Brain pericyte (primary cell): ENCODE measurements at regions not wholly inside any gene's neighbourhood (a gene's known extent, or its start where the extent isn't known, plus 50 kb on each side); places are given as distances from the start of the nearest gene placed in this dataset.

Experiments used
- DNase-seq: peaks from one replicate; pipeline ENCODE4 v3.0.0-alpha.2; 2012; ENCODE audit warnings: low read depth, low spot score

DNA sequence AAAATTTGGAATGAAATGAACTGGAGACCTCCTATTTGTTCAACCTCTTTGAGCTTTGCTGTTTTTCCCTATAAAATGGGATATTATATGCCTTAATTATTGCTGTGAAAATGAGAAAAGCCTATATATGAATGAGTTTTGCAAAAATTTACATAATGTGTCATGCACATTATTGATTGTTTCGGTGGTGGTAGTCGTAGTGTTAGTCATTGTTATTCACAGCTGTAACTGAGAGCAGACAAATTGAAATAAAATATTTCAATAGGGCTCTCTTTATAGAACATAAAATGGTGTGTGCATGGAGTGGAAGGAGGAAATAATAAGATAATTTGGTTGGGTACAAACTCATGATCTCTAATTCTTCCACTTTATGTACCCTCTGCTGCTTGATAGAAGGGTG lies 153.7 kb upstream of the GADL1 start:
- DNase-seq = no peak

DNA sequence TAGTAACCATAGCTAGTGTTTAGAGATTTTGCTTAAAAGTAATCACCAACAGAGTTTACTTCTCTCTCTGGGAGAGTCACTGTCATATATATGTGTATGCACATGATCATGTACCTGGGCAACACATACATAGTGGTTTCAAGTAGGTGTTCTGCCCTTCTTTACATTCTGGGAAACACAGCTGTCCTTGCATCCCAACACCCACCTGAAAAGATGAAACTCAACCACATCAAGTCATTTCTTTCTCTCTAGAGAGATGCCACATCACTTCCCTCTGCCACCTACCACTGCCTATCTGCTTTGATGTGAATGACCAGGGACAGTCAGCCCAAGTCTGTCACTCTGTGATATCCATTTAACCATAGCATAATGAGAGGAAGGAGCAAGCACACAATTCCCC lies 155.8 kb upstream of the GADL1 start:
- no peak for DNase-seq

DNA sequence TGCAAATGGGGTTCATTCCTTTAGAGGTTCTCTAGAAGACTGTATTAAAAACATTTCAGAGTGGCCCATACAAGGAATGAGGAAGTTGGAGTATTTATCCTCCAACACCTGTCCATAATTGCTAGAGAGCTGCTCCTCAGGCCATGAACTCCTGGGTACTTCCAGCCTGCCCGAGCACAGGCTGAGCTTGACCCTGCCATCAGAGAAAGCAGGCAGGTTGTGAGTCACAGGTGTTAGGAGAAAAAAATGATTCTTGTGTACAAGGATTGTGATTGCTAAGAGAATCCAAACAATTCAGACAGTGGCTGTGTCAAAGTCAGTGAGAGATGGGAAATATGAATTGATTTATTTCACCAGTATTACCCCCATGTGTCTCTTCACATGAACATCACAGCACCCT lies 156.8 kb upstream of the GADL1 start:
- no peak for DNase-seq

DNA sequence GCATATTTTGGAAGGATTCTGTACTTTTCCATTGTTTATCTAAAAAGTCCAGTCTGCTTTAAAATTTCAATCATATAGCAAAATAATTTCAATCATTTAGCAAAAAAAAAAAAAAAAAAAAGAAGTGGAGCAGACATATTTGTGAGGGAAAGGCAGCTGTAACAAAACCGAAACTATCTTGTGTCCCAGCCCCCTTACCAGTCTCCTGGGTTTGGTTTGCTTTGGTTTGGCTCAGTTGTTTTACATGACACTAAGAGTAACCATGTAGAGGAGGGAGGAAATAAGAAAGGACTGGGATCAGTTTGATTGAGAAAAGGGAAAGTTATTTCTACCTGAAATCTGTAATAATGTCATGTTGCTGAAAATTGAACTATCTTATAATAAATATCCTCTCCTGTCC lies 158.8 kb upstream of the GADL1 start:
- no peak for DNase-seq

DNA sequence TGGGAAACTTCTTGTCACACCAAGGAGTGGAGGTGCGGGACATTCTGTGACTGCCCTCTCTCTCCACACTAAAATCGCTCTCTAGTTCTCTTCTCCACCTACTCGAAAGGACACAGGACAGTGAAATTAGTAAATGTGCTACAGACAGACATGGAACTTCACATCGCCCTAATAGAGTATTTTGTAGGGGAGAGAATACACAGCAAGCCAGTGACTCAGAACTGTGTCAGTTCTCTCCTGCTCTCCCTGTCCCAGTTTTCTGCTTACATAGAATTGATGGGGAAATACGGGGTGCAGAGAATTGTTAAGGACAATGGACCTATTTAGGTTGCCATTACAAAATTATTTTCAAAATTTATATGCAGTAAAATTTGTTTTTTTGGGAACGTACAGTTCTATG lies 159.6 kb upstream of the GADL1 start:
- DNase-seq = no peak

DNA sequence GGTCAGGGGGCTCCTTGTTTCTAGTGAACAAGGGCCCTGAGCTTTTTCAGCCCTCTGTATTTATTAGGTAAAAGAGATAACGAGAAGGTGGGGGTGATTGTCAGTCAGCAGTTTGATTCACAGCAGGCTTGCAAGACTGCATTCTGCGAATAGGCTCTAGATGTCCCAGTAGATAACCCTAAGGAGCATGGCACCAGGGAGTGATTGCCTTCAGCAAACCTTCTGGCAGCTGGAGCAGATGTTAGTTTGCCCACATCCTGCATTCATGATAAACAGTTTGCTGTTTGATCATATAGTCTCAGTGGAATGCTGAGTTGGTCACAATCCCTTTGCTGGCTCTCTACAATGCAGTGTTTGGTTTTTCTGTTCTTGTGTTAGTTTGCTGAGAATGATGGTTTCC lies 161.3 kb upstream of the GADL1 start:
- DNase-seq = no peak

DNA sequence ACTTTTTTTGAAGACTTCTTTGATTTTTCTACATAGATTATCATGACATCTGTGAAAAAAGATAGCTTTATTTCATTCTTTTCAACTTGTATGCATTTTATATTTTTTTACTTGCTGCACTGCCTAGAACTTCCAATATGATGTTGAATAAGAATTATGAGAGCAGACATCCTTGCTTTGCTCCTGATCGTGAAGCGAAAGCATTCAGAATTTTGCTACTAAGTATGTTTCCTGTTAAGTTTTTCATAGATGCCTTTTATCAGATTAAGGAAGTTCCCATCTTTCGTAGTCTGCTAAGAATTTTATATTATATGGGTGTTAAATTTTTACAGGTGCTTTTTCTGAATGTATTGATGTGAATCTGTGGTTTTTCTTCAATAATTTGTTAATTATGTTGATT lies 163.4 kb upstream of the GADL1 start:
- DNase-seq = no peak

DNA sequence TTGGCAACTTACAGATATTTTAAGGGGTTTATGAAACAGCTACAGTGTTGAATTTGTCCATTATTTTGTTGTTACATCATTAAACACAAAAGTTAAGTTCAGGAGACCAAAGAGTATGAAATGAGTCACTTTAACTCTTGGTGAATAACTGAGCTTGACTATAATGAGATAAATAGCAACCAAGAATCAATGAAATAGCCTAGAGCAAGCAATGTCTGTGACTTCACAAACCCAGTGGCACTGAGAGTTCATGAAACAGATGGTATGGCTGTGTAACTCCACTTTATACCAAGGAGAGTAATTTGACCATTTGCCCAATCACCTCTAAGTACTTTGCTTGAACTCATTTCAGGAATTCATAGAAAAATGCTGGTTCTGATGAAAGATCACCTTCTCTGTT lies 169.6 kb upstream of the GADL1 start:
- DNase-seq = no peak

DNA sequence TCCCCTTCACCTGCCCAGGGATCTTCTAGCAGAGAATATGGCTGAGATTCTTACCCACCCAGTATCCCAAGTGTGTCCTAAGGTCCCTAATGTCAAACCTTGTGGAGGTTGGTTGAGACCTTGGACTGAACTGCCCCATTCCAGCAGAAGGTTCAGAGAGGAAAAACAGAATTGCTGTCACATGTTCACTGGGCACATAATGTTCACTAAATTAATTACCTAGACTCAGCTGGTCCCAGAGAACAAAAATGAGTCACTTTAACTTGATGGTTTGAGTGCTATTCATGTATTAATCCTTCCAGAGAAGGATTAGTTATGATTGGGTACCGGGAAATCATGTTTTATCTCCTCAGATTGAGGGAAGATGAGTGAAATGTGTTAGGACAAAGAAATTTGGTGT lies 171.3 kb upstream of the GADL1 start:
- no peak for DNase-seq

DNA sequence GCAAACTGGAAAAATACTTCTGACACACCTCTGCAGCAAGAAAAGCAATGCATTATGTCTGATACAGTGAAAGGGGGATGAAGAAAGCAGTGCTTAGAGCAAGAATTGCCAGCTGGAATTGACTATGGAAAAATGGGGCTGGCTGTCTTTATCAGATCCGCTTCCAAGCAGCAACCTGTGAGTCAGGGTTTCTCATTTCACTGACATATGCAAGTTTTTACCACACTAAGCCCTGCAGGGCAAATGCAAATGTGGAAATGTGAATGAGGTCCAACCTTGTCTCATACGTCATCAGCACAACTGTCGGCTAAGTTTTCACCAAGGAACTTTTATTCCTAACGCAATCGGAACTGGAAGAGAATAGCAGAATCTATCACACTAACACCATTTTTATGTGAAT lies 172.5 kb upstream of the GADL1 start:
- DNase-seq = peak; percentile 63

DNA sequence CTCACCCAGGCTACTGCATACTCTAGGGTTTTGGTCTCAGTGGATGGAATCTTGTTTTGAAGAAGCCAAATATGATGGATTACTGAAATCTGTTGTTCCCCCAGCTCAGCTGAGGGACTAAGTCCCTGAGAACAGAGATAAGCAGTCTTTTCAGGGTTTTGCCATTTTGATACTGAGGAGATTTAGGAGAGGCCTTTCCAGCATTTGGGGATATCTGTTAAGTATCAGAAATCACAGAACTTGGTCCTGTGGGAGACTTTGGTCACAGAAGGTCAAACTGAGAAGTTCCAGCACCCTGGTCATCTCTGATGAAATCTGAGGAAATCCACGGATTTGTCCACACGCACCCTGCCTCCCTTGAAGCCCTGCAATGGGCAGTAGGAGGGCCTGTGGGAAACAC lies 181.0 kb upstream of the GADL1 start:
- DNase-seq = no peak

DNA sequence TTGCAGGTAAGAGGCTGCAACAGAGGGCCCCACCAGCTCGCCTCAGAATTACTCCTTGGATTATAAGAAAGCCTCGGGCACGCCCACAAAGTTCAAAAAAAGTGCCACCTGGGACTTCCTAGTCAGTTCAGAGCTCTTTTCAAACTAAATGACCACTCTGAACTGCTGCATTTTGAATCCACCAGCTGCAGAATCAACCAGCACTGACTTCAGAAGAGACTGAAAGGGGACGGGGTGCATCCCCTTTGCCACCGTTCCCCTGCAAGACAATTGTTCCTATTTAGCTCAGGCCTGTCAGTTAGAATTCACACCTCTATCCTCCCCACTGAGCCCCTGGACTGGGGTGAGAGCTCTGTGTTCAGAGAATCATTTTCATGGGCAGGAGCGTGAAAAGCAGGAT lies 181.4 kb upstream of the GADL1 start:
- no peak for DNase-seq

DNA sequence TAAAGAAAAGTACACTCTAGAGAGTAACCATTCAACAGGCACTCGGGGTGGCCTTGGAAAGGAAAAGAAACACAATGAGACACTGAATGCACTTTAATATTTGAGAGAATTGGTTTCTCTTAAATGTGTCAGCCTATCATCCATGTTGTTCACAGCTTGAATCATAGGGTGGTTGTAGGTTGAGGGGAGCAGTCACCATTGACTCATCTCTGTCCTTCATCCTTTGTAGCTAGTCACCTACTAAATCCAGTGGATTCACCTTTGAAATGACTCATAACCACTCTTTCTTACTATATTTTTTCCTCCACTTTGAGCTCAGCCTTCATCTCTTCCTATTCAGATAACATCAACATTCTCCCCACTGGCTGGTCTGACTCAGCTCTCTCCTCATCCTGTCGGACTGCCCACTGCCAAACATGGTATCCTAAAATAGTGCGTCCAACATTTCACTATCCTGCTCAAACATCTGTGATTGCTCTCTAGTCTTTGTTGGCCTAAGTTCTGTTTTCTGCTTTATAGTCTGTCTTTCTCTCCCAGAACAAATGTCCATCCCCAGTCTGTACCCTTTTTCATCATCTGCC lies 182.7 kb upstream of the GADL1 start:
- peak; percentile 25 for DNase-seq

DNA sequence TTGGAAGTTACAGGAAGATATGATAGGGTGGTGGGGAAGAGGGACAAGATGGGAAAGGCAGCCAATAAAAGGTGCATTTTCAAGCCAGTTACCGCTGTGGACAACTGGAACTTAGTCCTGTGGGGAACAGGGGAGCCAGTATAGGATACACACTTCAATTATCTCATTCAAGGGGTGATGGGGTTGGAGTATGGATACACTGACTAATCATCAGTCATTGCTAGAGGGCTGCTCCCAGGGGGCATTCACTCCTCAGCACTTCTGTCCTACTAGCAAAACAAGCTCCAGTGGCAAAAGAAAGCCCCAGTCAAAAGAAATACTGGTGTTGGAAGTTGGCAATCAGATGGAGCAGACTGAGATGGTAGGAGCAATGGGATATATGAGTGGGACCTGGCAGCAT lies 183.4 kb upstream of the GADL1 start:
- DNase-seq = no peak

DNA sequence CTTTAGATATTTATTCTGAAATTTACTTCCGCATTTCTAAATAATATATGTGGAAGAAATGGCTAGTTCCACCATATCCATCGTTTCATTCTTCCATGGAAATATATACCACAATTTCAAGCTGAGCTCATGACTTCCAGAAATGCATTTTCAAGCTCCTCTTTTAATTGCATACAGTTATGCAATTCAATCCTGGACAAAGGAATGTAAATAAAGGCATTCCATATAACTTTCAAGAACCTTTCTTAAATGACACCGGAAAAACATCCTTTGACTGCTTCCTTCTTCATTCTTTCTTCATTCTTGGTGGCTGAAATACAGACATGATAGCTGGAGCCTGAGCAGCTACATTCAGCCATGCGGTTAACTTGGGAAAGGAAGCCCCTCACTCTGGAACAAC lies 185.2 kb upstream of the GADL1 start:
- no peak for DNase-seq

DNA sequence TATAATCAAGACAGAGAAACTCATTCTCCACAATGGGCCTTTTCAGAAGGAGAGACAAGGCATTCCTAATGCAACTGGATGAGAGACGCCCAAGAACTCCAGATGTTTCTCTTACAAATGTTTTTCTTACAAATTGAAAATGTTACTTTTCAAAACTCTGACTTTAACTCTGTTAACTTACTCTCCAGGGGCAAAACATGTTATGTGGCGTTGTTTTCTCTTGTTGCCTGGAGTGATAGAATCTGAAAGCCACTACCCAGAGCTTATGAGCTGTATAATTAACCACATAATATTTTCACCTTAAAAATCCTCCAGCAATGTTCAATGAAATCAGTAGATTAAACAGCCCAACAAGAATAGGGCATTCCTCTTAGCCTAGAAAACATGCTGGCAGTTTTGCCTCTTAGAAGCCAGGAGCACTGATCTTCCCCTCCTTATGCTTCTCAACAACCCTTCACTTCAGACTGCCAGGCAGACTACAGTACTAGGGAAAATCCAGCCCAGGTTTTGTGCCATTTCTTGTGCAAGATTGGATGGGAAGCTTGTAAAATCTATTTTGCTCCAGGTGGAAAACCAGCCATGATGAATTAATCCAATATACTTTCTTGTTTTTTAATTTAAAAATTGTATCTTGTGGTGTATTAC lies 186.7 kb upstream of the GADL1 start:
- DNase-seq = no peak

DNA sequence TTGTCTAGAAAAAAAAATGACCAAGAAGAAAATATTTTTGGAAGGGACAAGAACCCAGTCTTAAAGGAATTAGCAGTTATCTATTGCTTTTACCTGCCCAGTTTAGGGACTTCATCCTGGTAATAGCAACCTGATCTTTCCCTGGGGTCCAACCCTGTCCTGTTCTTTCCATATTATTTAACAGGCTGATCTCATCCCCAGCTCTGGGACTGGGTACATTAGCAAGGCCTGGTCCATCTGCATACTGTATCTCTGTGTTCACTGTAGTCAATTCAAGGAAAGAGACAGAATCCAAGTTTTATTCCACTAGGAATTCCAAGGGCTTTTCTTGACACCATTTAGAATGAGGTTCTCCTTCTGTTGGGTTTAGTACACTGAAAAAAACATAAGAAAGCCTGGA lies 191.7 kb upstream of the GADL1 start:
- DNase-seq = no peak

DNA sequence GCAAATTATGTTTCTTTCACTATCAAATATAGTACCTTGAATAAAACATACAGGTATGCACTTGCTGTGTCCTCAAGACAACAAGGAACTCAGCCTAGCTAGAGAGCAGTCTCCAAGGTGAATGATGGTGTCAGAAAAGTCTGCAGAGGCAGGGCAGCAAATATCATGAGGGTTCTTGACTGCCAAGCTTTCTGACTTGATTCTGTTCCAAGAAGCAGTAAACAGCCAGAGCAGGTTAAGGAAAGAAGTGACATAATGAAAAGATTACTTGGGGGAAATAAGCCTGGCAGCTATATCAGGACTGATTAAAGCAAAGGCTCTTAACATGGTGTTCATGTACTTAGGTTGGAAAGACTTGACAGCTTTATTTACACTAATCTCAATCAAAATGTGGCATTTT lies 192.2 kb upstream of the GADL1 start:
- DNase-seq = no peak

DNA sequence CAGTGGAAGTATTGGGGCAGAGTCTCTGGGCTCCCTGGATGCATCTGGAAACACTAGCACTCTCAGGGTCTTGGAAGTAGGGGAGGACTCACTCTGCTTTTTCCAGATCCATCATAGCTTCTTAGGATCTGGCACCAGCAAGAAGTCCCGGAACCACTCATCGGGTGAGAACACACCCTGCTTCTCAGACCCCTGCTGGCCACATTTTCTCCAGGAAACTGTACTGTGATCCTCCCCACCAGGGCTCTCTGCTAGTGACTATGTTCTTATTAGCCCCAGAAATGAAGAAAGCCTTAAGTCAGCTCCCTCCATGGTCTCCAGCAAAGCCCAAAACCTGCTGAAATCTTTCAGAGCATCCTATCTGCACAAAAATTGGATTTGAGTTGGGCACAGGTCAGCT lies 197.3 kb upstream of the GADL1 start:
- DNase-seq = no peak

DNA sequence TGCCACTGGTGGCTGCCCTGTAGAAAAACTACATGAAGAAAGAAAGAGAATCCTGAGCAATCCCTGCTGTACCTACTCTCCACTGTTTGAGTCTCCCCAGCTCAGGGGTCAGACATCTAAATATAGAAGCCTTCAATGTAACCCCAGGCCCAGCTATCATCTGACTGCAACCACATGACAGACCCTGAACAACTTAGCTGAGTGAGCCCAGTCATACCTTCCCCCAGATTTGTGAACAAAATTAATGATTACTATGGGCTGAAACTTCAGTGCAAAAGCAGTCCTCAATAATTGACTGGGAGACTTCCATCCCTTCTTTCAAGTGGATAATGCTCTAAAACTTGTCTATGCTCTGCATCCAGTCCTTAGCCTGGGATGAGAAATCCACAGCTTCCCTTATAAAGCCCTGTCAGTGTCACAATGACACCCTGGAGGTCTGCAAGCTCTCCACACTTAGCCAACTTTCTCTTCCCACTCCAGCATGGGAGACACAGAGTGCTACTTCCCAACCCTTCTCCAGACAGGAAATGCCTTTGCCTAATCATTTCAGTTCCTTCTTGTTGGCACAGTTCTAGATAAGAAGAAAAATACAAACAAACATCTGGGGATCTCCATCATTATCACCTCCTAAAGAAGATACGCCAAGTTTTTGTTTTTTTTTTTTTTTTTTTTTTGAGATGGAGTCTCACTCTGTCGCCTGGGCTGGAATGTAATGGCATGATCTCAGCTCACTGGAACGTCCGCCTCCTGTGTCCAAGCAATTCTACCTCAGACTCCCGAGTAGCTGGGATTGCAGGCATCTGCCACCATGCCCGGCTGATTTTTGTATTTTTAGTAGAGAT lies 198.5 kb upstream of the GADL1 start:
- no peak for DNase-seq

DNA sequence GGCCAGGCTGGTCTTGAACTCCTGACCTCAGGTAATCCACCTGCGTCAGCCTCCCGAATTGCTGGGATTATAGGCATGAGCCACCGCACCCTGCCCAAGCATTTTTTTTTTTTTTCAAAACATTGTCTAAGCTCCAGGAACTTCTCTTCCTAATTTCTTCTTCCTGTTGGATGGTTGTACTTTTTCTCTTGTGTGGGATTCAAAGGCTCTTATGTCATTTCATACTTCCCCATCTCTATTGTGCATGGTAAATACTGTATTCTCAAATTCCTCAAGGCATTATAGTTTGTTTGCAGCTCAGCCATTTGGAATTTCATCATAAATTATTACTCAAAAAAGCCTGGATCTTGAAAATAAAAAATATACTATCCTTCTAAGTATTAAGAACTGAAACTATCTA lies 199.1 kb upstream of the GADL1 start:
- no peak for DNase-seq

DNA sequence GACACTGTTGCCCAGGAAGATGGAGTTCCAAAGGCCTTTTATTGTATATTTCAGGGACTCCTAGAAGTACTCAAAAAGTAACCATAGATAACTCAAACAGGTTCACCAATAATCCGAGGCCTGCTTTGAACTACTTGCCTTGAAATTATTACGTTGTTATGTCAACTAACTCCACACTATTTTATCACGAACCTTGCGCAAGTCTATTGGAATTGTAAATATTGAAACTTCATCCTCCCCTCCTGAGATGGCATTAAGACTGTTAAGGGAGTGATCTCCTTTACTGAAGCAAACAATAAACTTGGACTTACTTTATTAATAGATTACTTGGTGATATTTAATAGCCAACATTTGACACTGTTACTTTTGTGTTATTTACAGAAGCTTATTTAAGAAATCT lies 199.6 kb upstream of the GADL1 start:
- no peak for DNase-seq

DNA sequence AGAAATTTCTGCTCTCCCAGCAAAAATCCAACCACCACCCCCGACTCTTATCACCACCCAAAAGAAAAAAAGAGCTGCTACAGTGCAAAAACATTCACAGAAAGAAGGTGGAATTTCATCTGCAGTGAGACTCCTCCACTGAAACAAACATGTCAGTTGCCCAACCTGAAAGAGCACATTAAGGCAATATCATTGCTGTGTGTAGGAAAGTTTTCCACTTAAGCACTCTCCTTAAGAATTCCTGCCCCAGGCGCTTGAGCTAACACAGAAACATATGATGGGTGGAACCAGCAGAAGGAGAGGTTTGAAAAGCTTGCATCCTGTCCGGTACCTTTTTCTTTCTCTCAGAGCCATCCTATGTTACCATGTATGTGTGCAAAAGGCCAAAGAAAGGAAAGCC lies 200.8 kb upstream of the GADL1 start:
- DNase-seq = no peak
